Dermis microvascular lymphatic vessel endothelial cell (primary cell): ENCODE measurements at regions not wholly inside any gene's neighbourhood (a gene's known extent, or its start where the extent isn't known, plus 50 kb on each side); places are given as distances from the start of the nearest gene placed in this dataset.

Source experiments
- DNase-seq, 2 donors: peaks; one replicate each; pipeline versions ENCODE4 v3.0.0 to v3.0.0-alpha.2; 2010; ENCODE audit warnings: low read depth in 2 of 2

GRCh38 chr13:84661718-84662117 lies 779.4 kb upstream of the SLITRK1 start:
- no peak for DNase-seq

GRCh38 chr13:84659359-84659661 lies 777.0 kb upstream of the SLITRK1 start:
- DNase-seq: no peak

DNA sequence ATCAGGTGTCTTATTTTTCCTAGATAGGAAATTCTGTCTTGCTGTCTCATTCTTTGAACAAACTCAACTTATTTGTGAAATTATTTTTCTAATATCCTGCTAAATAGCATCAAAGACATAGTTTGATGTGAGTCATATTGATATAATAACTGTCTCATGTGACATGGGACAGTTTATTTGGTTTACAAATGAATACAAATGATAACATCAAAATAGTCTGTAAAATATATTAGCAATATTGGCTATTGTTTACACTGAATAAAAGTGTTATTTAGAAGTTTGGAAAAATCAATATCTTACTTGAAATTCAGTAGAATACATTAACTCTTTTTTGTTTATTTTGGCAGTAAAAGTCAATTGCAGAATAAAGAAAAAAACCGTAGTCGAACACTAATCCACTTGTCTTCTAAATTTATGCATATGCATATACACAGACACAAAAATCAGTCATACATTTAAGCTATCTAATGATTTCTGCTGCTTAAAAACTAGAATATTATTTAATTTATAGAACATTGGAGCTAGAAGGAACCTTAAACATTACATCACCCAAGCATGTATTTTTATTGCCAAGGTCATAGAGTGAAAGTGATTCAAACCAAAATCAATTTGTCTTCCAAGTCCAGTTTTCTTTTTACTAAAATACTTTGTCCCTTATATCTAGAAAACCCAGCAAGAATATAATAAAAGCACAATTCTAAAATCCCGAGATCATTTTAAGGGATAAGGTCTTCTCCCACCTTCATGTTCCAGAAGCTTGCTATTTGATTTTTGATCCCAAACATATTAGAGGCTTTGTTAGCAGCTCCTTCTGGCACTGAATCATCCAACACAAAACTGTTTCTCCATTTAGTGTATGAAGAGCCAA lies 776.5 kb upstream of the SLITRK1 start:
- DNase-seq: no peak

DNA sequence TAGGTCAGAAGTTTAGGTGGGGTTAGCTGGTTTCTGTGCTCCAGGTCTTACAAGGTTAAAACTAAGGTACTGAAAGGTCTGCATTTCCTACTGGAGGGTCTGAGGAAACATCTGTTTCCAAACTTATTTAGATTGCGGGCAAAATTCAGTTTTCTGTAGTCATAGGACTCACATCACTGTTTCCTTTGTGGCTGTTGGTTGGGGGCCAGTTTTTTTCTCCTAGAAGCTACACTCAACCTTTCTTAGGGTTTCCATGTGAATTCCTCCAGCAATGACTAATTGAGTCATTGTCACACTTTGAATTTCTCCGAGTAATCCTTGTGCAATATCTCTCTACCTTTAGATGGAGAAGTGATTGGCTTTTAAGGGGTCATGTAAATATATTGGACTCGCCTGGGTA lies 773.4 kb upstream of the SLITRK1 start:
- no peak for DNase-seq

DNA sequence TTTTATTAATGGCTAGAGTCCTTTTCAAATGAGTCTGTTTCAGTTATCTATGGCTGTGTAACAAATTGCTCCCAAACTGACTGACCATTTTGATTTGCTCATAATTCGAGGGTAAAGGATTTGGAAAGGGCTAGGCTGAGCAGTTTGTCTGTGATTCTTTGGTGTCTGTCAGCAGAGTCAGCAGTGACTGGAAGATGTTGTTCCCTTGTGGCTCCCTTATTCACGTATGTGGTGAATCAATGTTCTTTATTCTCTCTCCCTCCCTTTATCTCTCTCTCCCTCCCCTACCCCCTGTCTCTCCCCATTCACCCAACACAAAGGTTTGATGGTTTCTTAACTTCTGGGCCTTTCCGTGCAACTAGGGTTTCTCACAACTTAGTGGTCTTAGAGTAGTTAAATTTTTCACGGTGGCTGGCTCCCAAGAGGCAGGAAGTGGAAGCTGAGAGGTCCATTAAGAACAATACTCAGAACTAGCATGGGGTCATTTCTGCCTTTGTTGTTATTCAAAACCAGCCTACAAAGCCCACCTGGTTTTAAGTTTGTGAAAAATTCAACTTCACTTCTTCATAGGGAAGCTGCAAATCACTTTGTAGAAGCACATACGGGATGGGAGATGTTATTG lies 772.5 kb upstream of the SLITRK1 start:
- no peak for DNase-seq

DNA sequence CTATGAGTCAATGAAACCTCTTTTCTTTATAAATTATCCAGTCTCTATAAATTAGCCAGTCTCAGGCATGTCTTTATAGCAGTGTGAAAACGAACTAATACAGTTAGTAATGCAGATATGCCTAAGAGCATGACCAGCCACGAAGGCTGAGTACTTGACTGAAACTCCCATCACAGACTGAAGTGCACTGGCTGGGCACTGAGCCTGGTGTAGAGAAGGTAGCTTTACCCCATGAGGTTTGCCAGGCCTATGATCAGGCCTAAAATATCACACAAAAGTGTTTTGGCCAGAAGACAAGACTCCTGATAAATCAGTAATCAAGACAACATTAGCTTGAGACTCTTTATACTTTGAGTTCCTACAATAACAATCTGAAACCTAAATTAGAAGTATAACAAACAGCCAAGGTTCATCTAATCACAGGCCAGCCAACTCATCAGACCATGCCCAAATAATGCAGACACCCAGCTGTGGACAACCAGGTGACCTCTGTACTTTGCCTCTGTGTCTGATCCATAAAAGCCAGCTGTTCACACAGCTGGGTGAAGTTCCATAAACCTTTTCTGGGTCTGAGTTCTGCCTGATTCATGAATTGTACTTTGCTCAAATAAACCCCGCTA lies 771.8 kb upstream of the SLITRK1 start:
- no peak for DNase-seq

DNA sequence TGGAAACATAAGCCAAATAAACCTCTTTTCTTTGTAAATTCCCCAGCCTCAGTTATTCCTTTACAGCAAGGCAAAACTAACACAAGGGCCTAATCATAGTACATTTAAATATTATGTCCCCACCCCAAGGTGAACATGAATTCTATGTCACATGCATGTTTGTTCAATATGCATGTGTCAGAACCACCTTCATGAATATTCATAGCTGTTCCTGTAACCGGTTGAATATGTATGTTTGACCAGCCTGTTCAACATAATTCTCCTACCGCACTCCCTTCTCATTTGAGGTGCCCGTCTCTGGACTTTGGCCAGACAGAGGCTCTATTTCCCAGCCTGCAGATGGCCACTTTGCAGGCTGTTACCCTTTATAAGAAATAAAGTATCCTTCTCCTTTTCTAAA lies 769.4 kb upstream of the SLITRK1 start:
- no peak for DNase-seq

- DNase-seq: no peak
Measured at GRCh38 chr13:84651288-84651687, 769.0 kb upstream of the SLITRK1 start.

DNA sequence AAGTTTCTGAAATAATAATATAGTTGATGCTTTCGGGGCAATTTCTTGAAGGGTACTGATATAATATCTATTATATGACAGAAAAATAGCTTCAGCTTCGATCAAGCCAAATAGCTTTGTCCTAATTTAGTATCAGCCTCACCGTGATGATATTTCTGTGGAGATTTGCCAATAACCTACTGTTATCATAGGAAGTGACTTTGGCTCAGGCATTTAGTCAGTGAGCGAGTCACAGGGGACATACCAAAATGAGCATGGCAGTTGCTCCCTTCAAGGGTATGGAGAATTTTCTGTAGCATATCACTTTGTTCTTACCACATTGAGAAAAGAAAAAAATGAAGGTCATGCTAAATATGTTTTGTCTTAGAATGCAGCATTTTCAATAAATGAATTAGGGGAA lies 767.6 kb upstream of the SLITRK1 start:
- DNase-seq: no peak

- no peak for DNase-seq
Measured at GRCh38 chr13:84648069-84648640, 765.9 kb upstream of the SLITRK1 start.

- no peak for DNase-seq
Measured at GRCh38 chr13:84646957-84647356, 764.7 kb upstream of the SLITRK1 start.

- DNase-seq: no peak
Measured at GRCh38 chr13:84645196-84646012, 763.1 kb upstream of the SLITRK1 start.

GRCh38 chr13:84641491-84641890 lies 759.2 kb upstream of the SLITRK1 start:
- DNase-seq: no peak

GRCh38 chr13:84640691-84641090 lies 758.4 kb upstream of the SLITRK1 start:
- no peak for DNase-seq

DNA sequence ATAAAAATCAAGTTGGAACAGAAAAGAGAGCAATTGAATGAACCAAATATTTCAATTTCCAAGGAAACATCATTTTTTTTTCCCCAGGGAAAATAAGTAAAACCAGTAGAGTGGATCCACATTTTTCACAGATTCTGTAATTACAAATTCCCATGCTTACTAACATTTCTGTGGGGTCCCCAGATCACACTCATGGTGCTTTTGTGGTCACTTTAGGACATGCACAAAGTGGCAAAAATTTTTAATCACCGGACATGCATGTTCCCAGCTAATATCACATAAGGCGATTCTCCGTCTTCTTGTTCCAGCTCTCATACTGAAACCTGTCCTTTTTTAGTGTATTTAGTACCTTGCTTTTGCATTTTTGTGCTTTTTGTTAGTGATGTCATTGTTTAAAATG lies 748.2 kb upstream of the SLITRK1 start:
- DNase-seq: no peak

DNA sequence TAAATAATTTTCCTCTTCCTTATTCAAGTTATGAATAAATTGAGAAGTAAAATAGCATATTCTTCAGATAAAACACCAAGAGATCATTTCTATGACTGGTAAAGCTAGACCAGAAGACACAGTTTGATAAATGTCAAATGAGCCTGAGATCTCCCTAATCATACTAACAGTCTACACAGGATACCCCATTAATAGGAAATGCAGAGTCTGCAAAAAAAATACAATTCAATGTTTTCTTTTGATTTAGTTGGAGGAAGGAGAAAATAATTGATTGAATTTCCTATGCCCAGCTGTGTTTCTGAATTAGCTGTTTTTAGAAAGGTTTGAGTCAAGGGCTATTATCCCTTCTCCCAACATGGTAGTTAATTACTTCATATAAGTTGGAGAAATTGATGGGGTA lies 734.6 kb upstream of the SLITRK1 start:
- no peak for DNase-seq

DNA sequence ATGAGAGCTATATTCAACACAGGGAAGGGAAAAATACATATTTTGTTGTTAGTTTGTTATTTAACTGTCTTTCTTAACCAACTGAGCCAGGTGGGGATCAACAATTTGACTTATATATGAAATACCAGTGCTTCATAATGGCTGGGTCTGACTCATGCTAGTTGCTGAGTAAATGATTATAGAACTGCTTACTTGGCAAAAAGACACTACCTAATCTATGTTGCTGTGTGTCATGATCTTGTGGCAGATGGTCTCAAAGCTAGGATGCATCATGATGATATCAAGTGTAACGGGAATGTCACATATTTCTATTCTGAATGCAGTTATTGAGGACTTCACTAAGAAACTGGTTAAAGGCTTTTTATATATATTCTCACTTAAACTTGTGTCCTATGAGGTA lies 727.4 kb upstream of the SLITRK1 start:
- DNase-seq: no peak

- DNase-seq: no peak
Measured at GRCh38 chr13:84607261-84608013, 725.2 kb upstream of the SLITRK1 start.

- DNase-seq: no peak
Measured at GRCh38 chr13:84606616-84607015, 724.3 kb upstream of the SLITRK1 start.

GRCh38 chr13:84605927-84606326 lies 723.7 kb upstream of the SLITRK1 start:
- no peak for DNase-seq

DNA sequence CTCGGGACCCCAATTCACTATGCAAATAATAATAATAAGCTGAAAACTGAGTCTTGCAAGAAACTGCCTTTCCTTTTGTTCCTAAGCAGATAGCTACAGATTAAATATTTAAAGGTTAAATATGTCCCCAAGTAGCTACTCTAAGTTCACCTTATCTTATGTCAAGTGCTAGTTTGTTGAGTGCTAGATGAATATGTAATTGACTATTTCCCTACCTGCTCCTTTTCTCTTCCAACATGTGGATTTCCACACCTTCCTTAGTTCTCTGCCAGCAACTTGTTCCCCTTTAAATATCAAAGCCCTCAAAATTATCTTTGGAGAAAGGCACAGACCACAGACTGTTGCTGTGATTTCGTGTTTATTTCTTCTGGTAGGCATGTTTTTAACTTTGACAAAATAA lies 709.2 kb upstream of the SLITRK1 start:
- DNase-seq: no peak
